ENCODE measurements at regions not wholly inside any gene's neighbourhood (a gene's known extent, or its start where the extent isn't known, plus 50 kb on each side); places are given as distances from the start of the nearest gene placed in this dataset.

DNA sequence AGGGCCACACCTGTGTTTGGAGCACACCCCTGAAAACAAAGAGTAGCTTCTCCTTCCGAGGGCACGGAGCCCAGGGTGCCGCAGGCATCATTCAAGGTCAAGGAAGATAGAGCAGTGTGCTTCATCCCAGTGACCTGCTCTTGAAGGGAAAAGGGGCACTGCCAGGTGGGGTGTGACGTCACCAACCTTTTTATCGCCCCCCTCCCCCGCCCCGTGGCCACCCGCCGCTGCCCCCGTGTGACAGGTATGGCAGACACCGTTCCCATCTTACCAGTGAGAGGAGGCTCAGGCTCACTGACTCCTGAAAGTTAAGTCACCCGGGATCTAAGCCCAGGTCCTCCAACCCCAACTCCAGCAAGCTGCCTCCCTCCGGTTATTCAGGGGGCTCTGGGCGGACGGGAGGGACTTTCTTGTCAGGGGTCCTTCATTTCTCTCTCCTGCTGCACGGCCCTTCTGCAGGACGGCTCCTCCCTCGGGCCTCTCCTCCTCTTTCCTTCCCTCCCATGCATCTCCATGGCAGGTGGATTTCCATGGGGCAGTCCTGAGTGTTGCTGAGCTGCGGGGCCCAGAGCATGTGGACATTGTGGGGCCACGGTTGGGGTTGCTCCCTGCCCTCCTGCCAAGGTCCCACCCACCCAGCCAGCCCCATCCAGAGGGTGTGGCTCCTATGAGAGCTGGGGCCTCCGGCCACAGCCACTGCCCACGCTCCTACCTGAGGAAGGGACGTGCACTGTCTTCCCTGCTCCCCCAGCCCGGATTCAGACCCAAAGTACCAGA is 114.1 kb upstream of the HDAC4 start:
- no peak for DNase-seq (ENCODE audit: low read depth in 4 of 4, low spot score in 3 of 4)

DNA sequence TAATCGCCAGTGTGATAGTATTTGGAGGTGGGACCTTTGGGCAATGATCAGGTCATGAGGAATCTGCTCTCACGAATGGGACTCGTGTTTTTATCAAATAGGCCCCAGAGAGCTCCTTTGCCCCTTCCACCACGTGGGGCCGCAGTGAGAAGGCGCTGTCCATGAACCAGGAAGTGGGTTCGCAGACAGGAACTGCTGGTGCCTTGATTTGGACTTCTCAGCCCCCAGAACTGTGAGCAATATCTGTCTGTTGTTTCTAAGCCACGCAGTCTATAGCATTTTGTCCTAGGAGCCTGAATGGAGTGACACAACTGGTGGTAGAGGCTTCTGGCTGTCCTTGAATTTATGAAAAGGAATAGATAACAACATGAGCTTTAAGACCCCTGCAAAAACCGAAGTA is 111.2 kb upstream of the HDAC4 start:
- no peak for DNase-seq (ENCODE audit: low read depth in 4 of 4, low spot score in 3 of 4)

DNA sequence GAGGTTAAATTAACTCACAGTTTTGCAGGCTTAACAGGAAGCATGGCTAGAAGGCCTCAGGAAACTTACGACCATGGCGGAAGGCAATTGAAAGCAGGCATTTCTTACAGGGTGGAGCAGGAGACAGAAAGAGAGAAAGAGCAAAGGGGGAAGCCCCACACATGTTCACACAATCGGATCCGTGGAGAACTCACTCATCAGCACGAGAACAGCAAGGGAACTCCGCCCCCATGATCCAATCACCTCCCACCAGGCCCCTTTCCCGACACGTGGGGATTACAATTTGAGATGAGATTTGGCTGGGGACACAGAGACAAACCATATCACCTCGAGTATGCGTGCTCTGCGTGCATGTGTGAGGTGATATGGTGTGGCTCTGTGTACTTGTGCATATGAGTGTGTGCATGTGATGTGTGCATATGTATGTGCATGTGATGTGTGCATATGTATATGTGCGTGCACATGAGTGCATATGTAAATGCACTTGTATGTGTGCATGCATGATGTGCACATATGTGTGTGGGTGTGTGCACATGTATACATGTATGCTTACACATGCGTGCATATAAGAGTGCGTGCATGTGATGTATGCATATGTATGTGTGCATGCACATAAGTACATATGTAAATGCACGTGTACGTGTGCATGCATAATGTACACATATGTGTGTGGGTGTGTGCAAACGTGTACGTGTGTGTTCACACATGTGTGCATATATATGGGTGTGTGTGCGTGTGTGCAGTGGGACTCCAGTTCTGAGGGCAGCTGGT is 108.7 kb upstream of the HDAC4 start:
- no peak for DNase-seq (ENCODE audit: low read depth in 4 of 4, low spot score in 3 of 4)

DNA sequence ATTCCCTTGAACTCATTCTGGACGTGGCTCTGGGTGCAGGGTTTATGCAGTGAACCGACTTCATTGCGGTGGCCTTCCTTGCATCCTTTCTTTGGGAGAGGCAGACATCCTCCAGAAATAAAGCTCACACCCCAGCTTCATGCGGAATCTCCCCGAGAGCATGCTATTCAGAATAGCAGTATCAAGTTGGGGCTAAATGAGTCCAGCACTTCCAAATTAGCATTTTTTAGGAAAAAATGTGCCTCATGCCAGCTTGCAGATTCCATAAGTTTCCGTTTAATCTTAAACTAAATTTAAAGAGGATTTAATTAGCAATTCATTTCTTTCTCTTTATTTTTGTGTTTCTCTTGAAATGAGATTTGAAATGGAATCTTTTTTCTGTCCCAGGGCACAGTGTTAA is 107.4 kb upstream of the HDAC4 start:
- no peak for DNase-seq (ENCODE audit: low read depth in 4 of 4, low spot score in 3 of 4)

DNA sequence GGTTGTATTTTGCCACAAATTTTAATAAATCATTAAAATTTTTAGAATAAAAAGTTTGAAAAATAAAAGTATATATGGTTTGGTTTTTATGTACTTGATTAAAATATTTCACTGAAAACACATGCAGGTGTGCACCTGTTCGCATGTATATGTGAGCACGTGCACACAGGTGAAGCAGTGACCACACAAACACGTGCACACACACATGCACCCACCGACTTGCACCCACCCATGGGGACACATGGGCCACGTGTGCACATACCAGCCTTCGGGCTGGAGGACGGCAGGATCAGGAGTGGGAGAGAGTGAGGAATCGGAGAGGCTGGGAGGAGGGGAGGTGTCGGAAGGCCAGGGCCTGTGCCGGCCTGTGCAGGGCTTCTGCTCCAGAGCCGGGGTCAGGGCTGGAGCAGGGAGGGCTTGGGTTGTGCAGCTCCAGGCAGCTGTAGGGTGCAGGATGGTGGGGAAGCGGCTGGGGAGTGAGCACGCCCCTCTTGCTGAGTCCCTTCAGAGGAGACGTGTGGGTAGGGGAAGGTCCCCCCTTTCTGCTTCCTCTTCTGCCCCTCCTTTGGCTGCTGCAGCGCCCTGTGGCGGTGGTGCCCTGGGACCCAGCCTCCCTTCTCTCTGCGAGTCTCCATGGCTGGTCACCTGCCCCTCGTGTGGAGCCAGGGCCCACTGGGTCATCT is 106.9 kb upstream of the HDAC4 start:
- no peak for DNase-seq (ENCODE audit: low read depth in 4 of 4, low spot score in 3 of 4)

DNA sequence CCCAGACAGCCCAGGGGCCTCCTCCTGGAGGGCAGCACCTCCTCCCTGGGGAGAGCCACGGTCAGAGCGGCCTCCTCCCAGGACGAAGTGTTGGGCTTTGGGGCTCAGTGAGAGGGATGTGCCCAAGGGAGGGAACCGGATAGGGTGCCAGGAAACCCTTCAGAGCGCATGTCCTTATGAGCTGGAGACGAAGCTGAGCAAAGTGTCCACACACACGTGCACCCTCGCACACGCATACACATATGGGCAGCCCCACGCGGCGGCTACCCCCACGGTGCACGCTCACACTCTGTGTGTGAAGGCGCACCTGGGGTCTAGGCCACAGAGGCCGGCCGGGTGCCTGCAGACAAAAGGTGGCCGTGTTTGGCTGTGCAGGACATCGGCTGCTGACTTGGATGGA is 106.1 kb upstream of the HDAC4 start:
- no peak for DNase-seq (ENCODE audit: low read depth in 4 of 4, low spot score in 3 of 4)

DNA sequence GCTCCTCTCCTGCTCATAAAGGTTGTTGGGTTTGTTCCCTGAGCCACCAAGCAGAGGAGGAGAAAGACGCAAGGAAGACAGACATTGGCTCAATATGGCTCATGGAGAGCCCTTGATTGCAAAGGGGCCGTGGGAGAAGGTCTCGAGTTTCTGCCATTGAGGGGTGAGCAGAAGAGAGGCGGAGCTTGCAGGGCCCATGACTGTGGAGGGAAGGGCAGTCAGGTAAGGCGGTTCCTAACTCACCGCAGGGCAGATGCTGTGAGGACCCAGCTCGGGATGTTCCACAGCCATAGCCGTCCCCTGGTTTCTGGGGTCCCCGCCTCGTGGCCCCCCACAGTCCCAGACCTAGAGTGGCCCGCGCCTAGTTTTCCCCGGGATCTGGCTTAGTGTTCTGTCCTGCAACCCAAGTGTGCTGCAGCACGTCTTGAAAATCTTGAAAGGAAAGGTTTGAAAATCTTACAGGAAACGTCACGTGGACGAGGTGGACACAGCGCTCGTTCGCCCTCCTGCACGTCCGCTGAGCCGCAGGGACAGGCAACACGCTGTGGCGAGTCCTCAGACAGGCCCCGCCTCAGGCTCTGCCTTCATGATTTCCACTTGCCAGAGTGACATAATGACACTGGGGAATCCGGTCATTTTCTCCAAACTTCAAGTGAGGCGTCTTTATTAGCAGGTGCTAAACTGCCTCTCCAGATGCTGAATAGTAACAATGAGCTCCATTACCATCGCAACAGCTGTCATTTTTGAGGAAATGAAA is 105.5 kb upstream of the HDAC4 start:
- no peak for DNase-seq (ENCODE audit: low read depth in 4 of 4, low spot score in 3 of 4)

DNA sequence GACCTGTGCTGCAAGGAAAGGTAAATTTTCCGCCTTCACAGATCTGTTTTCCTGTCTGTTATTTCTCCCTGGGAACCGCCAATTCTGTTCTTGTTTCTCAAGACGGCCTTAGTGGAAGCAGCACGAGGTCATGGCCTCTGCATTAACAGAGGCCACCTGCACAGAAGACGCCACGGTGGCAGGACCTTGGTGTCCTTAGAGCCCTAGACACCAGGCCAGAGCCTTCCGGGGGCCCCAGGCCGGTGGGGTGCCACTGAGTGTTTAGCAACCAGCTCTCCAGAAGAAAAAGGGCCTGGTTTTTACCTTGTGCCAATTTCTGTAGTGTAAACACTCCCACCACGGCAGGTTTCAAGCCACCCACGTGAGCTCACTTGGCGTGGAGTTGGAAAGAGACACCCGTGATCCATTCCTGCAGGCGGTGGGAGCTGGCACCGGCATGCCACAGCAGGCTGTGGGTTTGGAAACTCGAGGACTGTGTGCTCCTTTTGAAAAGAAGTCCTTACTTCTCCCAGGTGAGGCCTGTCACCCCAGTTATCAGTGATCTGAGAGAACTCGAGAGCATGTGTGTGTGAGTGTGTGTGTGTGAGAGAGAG is 103.9 kb upstream of the HDAC4 start:
- DNase-seq (ENCODE audit: low read depth in 4 of 4, low spot score in 3 of 4) = no peak

DNA sequence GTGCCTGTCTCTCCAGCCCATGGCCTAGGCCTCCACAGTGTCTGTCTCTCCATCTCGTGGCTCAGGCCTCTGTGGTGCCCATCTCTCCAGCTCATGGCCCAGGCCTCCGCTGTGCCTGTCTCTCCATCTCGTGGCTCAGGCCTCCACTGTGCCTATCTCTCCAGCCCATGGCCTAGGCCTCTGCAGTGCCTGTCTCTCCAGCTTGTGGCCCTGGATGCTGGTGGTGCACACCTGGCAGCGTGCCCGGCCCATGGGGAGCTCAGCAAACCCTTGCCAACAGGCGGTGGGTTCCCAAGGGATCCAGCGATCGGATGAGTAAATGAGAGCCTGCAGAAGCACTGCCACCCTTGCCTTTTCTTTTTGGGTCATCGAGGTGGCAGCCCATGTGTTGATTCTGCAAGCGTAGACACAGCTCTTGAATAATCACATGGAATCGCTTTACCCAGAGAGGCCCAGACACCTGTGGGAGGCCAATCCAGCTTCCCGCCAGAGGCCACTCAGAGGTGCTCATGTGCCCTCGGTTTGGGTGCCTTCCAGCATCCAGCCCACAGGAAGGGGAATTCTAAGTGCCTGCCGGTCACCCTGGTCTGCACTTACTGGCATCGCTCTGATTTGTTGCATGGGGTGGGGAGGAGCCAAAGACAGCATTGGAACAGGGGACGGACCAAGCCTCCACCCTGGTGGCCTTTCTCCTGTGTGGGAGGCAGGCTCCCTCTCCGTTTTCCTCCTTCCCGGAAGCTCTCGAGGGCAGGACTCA is 101.8 kb upstream of the HDAC4 start:
- no peak for DNase-seq (ENCODE audit: low read depth in 4 of 4, low spot score in 3 of 4)

DNA sequence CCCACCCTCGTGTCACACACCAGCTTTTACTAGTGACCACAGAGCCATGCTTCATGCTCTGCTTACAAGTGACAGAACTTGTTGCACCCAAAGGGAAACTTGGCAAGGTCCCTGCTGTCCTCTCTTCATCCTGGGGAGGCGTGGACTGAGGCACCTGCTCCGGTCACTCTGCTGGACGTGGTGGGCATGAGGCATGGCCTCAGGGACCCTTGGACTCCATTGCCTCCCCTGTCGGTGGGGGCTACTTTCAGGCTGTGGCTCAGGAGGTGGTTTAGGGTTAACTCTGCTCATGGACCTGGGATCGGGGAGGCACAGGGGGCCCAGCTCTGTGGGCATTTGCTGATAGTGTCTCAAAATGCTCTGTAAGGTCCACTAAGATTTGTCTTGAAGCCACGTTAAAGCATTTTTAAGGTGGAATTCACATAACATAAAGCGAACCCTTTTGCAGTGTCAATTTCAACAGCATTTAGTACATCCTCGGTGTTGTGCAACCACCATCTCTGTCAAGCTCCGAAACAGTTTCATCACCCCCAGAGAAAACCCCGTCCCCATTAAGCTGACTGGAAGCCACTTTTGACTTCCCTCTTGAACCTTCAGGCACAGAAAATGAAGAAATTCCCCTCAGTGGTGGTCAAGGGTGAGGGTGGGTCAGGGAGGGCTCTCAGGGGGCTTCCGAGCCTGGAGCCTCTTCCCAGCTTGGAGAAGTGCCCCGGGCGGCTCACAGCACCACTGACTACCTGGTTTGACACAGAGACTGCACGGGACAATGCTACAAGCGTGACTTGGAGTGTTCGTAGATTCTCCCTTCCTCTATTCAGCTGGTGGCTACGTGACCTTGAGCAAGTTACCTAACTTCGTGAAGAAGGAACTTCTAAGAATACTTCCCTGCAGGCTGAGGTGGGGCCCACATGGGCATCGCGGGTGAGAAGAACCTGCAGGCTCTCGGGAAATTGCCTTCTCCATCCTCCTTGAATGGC is 100.0 kb upstream of the HDAC4 start:
- DNase-seq (ENCODE audit: low read depth in 4 of 4, low spot score in 3 of 4) = no peak

DNA sequence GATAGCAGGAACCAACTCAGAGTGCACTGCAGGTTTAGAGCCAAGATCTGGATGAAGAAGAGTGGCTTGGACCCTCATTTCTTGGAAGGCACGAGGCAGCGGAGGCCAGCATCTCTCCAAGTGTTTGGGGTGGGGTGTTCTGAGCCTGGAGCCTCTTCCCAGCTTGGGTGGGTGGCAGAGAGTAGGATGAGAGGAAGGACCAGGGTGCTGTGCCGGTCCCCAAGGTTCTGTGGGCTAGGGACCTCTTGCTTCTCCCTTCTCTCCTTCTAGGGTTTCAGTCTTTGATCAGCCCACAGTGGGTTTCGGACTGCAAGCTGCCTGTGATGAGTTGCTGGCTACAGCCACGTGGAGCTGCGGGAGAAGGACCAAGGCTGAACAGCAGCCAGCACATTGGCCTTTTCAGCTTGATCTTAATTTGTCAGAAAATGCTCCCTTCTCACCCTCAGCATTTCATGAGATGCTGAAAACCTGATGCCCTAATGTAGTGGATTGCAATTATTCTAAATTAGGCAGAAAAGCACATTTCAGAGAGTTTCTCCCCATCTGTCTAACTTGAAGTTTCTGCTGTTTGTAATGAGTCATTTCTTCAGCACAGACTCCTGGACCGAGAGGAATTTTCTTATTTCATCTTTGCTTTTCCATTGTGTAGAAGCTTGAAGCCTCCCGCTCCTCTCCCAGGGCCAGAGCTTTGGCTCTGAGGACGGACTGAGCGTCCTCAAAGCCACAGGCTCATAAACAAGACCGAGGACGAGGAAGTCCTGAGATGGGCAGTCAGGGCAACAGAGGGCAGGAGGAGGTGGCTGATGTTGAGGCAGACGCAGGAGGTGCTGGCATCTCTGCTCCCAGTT is 99.1 kb upstream of the HDAC4 start:
- no peak for DNase-seq (ENCODE audit: low read depth in 4 of 4, low spot score in 3 of 4)

DNA sequence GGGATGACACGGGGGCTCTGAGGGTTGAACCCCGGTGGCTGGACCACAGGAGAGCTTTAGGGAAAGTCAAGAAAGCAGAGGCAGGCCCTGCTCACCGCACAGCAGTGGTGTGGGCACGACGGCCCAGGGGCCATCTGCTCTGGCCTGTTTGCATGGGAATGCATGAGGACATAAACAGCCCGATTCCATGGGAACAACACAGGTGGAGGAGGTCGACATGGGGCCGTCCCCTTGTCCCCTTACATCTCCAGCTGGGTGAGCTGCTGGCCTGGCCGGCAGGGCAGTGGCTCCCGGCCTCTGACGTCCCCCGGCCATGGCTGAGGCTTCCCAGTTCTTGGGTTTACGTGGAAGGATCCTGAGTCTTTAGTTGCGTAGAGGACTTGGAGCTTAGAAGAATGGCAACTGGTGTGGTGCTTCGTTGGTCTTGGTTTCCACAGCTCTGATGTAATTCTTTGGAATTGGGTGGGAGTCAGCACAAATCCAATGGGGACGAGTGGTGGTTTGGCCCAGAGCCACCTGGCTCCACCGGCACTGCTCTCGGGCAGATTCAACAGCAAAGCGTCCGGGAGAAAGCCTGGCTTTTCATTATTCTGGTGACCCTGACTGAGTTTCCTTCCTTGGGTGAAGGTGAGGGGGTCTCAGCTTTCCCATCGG is 98.3 kb upstream of the HDAC4 start:
- DNase-seq (ENCODE audit: low read depth in 4 of 4, low spot score in 3 of 4) = no peak

DNA sequence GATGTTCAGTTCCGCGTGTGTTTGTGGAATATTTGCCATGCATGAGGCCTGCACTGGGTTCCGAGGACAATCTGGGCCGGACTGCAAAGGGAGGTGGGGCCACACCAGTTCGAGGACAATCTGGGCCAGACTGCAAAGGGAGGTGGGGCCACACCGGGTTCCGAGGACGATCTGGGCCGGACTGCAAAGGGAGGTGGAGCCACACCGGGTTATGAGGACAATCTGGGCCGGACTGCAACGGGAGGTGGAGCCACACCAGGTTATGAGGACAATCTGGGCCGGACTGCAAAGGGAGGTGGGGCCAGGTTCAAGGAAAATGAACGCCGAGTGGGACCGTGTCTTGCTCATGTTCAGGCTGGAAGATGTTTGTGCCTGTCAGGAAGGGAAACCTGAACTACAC is 97.8 kb upstream of the HDAC4 start:
- no peak for DNase-seq (ENCODE audit: low read depth in 4 of 4, low spot score in 3 of 4)

DNA sequence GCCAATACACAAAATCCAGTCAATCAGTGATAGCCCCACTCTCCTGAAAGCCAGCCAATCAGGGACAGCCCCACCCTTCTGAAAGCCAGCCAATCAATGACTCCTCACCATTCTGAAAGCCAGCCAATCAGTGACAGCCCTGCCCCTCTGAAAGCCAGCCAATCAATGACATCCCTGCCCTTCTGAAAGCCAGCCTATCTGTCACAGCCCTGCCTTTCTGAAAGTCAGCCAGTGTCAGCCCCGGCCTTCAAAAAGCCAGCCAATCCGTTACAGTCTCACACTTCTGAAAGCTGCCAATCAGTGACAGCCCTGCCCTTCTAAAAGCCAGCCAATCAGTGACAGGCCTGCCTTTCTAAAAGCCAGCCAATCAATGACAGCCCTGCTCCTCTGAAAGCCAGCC is 95.9 kb upstream of the HDAC4 start:
- no peak for DNase-seq (ENCODE audit: low read depth in 4 of 4, low spot score in 3 of 4)

DNA sequence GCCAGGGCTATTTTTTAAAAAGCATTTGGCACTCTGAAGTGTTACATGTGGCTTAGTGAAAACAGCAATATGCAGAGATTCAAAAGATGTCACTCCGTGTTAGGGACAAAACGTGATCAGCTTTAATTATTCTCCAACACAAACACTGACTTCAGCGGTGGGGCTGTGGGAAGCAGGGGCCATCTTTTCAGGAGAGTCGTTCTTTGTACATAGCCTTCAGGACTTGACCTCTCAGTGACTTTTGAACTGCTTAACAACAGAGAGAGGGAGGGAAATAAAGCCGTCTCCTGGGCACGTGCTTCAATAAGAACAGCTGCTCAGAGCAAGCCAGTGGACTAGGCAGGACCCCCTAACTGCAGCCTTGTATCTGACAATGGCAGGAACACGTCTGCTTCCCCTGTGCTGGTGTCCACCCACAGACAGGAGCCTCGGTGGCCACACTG is 95.0 kb upstream of the HDAC4 start:
- DNase-seq (ENCODE audit: low read depth in 4 of 4, low spot score in 3 of 4) = no peak

DNA sequence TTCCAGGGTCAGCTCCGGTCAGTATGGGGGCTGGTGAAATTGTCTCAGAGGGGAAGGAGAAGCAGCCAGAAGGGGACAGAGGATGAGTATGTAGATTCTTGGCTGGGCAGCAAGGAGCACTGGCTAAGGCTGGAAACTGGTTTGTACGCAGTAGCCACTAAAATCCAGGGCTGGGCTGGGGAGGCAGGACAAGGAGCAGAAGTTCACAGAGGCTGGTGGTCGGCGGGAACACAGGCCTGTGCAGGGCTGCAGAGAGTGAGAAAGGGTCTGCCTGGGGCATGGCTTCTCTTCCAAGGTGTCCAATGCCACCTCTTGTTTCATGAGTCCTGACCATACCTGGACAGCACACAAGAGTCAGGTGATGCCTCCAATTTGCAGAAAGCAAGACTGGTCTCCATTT is 94.4 kb upstream of the HDAC4 start:
- no peak for DNase-seq (ENCODE audit: low read depth in 4 of 4, low spot score in 3 of 4)

DNA sequence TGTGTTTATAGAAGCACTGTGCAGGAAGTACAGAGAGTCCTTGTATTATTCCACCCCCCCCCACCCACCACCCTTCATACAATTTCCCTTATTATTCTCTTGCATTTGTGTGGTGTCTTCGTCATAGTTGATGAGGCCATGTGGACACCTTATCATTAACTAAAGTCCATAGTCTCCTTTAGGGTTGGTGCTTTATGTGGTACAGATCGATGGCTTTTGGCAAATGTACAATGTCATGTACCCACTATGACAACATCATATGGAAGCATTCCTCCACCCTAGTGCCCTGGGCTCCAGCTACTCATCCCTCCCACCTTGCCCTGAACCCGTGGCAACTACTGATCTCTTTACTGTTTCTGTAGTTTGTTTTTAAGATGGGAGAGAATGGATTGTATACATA is 93.8 kb upstream of the HDAC4 start:
- no peak for DNase-seq (ENCODE audit: low read depth in 4 of 4, low spot score in 3 of 4)

Data from left renal pelvis (tissue), 4 donors.